RWPE2 (cell line): ENCODE measurements at regions not wholly inside any gene's neighbourhood (a gene's known extent, or its start where the extent isn't known, plus 50 kb on each side); places are given as distances from the start of the nearest gene placed in this dataset.
"Not testable (repeated sequence)": the region's sequence is repeated elsewhere in the genome, so short reads cannot be mapped to it uniquely, and the experiment has no call there.

Experiments used
- ATAC-seq: fragments of 200-7000 bp; cut with Tn5 transposase; 3 replicates; pipeline ENCODE4 v1.9.1; 2021; ENCODE audit warnings: low read depth
- DNase-seq: peaks from one replicate; pipeline ENCODE4 v3.0.0-alpha.2; 2020; ENCODE audit warnings: low spot score
- H3K27ac ChIP-seq: fragments of 450-650 bp; 2 replicates; pipeline ENCODE4 v1.5.1; 2017; ENCODE audit warnings: mild to moderate bottlenecking; ENCODE audit not compliant: poor library complexity, severe bottlenecking
- H3K27me3 ChIP-seq: fragments of 250-450 bp; sonication (Bioruptor Pico); 2 replicates; pipeline ENCODE4 v1.5.1; 2021; ENCODE audit warnings: mild to moderate bottlenecking, moderate library complexity; ENCODE audit not compliant: insufficient read depth, poor library complexity, severe bottlenecking
- H3K36me3 ChIP-seq: fragments of 250-450 bp; sonication (Bioruptor Pico); 2 replicates; pipeline ENCODE4 v1.5.1; 2020; ENCODE audit warnings: low read depth, mild to moderate bottlenecking, moderate library complexity
- H3K4me1 ChIP-seq: fragments of 250-450 bp; sonication (Bioruptor Pico); 2 replicates; pipeline ENCODE4 v1.5.1; 2021; ENCODE audit warnings: mild to moderate bottlenecking, moderate library complexity; ENCODE audit not compliant: insufficient read depth, poor library complexity, severe bottlenecking
- H3K4me3 ChIP-seq: fragments of 250-450 bp; sonication (Bioruptor Pico); 2 replicates; pipeline ENCODE4 v1.5.1; 2021; ENCODE audit warnings: mild to moderate bottlenecking, moderate library complexity; ENCODE audit not compliant: severe bottlenecking
- H3K9me3 ChIP-seq: fragments of 250-450 bp; sonication (Bioruptor Pico); 2 replicates; pipeline ENCODE4 v1.5.1; 2021; ENCODE audit warnings: mild to moderate bottlenecking, moderate library complexity; ENCODE audit not compliant: severe bottlenecking
- CTCF ChIP-seq: fragments of 450-650 bp; IDR thresholded peaks from one replicate; pipeline ENCODE4 v1.5.1; 2017; ENCODE audit warnings: mild to moderate bottlenecking, moderate library complexity; ENCODE audit not compliant: poor library complexity, severe bottlenecking

DNA sequence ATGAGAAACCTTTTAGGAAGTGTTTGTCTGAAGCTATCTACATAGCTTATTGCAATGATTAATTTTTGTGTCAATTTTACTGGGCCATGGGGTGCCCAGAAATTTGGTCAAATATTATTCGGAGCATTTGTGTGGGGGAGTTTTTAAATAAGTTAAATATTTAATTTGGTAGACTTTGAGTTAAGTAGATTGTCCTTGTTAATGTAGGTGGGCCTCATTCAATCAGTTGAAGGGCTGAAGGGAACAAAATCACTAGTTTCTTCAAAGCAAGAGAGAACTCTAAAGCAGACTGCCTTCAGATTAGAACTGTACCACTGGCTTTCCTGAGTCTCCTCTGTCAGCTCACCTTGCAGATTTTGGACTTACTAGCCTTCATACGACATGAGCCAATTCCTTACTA, 1008.6 kb upstream of the ADAMTS5 start:
- DNase-seq = no peak
- Histone ChIP-seq H3K9me3 (no peaks in the 10 kb centered on the region), H3K36me3 (no peaks in the 10 kb centered on the region), H3K4me1 (no peaks in the 10 kb centered on the region), H3K4me3 (no peak overlapping the region), H3K27ac (no peak overlapping the region), H3K27me3 (no peaks in the 10 kb centered on the region)
- no peak for TF ChIP-seq CTCF
- ATAC-seq = no peak

DNA sequence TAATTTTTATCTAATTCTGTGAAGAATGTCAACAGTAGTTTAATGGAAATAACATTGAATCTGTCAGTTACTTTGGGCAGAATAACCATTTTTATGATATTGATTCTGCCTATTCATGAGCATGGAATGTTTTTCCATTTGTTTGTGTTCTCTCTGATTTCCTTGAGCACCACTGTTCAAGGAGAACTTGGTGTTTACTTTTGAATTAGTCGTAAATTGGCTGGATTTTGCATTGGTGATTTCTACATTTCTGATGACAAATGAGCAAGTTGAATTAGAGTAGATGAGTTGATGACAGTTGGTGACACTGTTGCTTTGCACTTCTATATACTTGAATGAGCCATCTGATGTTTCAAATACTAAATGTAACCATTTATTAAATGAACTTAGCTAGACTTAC, 1007.3 kb upstream of the ADAMTS5 start:
- not testable (repeated sequence) for H3K9me3 ChIP-seq, H3K36me3 ChIP-seq, H3K4me1 ChIP-seq, H3K27me3 ChIP-seq, ATAC-seq, DNase-seq, H3K4me3 ChIP-seq, H3K27ac ChIP-seq

DNA sequence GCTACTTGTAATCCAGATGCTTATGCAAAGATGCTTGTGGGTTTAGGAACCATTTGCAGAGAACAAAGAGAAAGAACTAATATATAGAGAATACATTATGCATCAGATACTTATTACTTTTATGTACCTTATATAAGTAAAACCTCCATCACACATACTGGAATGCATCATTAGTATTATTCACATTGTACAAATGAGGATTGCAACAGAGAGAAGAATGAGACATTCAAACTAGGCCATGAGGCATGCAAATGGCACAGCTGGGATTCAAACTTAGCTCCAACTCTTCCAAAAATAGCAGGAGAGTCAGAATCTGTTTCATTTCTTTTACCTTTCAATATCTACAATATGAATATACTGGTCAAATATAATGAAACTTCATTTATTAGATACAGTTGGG, 1001.4 kb upstream of the ADAMTS5 start:
- not testable (repeated sequence) for H3K27me3 ChIP-seq, H3K9me3 ChIP-seq, DNase-seq, H3K36me3 ChIP-seq, H3K4me3 ChIP-seq, H3K4me1 ChIP-seq, H3K27ac ChIP-seq
- ATAC-seq = 0 out of 3 replicates have a peak, but pooled peaks have one; percentile 23

DNA sequence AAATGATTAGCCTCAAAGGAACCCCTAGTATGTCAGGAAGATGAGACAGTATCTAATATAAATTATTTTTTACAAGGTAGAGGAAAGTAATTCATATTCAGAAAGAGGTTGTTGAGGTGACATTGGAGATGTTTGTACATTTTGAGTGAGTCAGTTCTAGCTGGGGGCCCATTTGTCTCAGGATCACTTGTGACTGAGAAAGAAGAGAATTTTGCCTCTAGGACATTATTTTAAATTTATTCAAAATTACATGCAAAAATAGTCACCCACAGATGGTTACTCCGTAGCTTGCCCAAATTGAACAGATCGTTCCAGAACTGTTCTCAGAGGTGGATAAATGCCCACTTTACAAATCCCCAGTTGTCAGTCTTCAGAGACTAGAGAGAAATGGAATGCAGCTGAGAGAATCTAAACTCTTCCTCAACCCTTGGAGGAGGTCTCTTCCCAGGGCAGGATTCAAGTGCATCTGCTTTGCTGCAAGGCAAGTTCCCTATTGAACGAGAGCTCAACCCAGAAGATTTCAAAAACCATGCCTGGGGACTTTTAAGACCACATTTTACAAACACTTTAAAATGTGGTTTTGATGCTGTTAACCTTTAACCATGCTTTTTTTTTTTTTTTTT, 987.8 kb upstream of the ADAMTS5 start:
- Histone ChIP-seq H3K36me3 (no peaks in the 10 kb centered on the region), H3K27ac (no peak overlapping the region), H3K9me3 (no peaks in the 10 kb centered on the region), H3K27me3 (no peaks in the 10 kb centered on the region), H3K4me3 (no peak overlapping the region), H3K4me1 (no peaks in the 10 kb centered on the region)
- TF ChIP-seq CTCF = no peak
- DNase-seq (no peak), ATAC-seq (no peak)

GRCh38 chr21:27953340-27954045, 986.6 kb upstream of the ADAMTS5 start:
- no peaks in the 10 kb centered on the region for H3K4me1 ChIP-seq
- no peaks in the 10 kb centered on the region for H3K27me3 ChIP-seq
- no peaks in the 10 kb centered on the region for H3K9me3 ChIP-seq
- H3K36me3 ChIP-seq = no peaks in the 10 kb centered on the region
- DNase-seq = no peak
- H3K4me3 ChIP-seq = no peak overlapping the region
- ATAC-seq = no peak
- H3K27ac ChIP-seq = no peak overlapping the region
- TF ChIP-seq CTCF = no peak

GRCh38 chr21:27949093-27949492, 982.2 kb upstream of the ADAMTS5 start:
- not testable (repeated sequence) for H3K27ac ChIP-seq, DNase-seq, ATAC-seq, H3K4me1 ChIP-seq, H3K27me3 ChIP-seq, H3K36me3 ChIP-seq, H3K9me3 ChIP-seq, H3K4me3 ChIP-seq

GRCh38 chr21:27930108-27930767, 963.4 kb upstream of the ADAMTS5 start:
- not testable (repeated sequence) for DNase-seq, H3K4me3 ChIP-seq, H3K9me3 ChIP-seq, ATAC-seq, H3K36me3 ChIP-seq, H3K27me3 ChIP-seq, H3K4me1 ChIP-seq, H3K27ac ChIP-seq

GRCh38 chr21:27929179-27929578, 962.3 kb upstream of the ADAMTS5 start:
- not testable (repeated sequence) for ATAC-seq, DNase-seq, H3K27me3 ChIP-seq, H3K9me3 ChIP-seq, H3K4me1 ChIP-seq, H3K4me3 ChIP-seq, H3K27ac ChIP-seq, H3K36me3 ChIP-seq
